ENCODE measurements at regions not wholly inside any gene's neighbourhood (a gene's known extent, or its start where the extent isn't known, plus 50 kb on each side); places are given as distances from the start of the nearest gene placed in this dataset.
"Not testable (repeated sequence)": the region's sequence is repeated elsewhere in the genome, so short reads cannot be mapped to it uniquely, and the experiment has no call there.

- DNase-seq (ENCODE audit: low read depth): no peak
- H3K4me3 ChIP-seq (ENCODE audit: low read depth, low read length): no peak overlapping the region
- TF ChIP-seq CTCF (conservative IDR thresholded peaks at IDR 0.05; ENCODE audit: low read depth, low read length): no peak
Measured at GRCh38 chr14:80047761-80048160, 163.5 kb downstream of the DIO2 start.

- no peak for DNase-seq (ENCODE audit: low read depth)
- no peak overlapping the region for H3K4me3 ChIP-seq (ENCODE audit: low read depth, low read length)
- no peak for TF ChIP-seq CTCF (conservative IDR thresholded peaks at IDR 0.05; ENCODE audit: low read depth, low read length)
Measured at GRCh38 chr14:80037349-80037748, 174.0 kb downstream of the DIO2 start.

GRCh38 chr14:80024417-80024816 is 186.9 kb downstream of the DIO2 start:
- no peak overlapping the region for H3K4me3 ChIP-seq (ENCODE audit: low read depth, low read length)
- DNase-seq (ENCODE audit: low read depth): no peak
- TF ChIP-seq CTCF (conservative IDR thresholded peaks at IDR 0.05; ENCODE audit: low read depth, low read length): no peak

- not testable (repeated sequence) for H3K4me3 ChIP-seq (ENCODE audit: low read depth, low read length); DNase-seq (ENCODE audit: low read depth)
Measured at GRCh38 chr14:80018476-80018875, 192.8 kb downstream of the DIO2 start.

- no peak for TF ChIP-seq CTCF (conservative IDR thresholded peaks at IDR 0.05; ENCODE audit: low read depth, low read length)
- no peak for DNase-seq (ENCODE audit: low read depth)
- no peak overlapping the region for H3K4me3 ChIP-seq (ENCODE audit: low read depth, low read length)
Measured at GRCh38 chr14:80017795-80018194, 193.5 kb downstream of the DIO2 start.

- DNase-seq (ENCODE audit: low read depth); H3K4me3 ChIP-seq (ENCODE audit: low read depth, low read length): not testable (repeated sequence)
Measured at GRCh38 chr14:80010245-80010644, 201.1 kb downstream of the DIO2 start.

GRCh38 chr14:80005561-80005960 is 205.7 kb downstream of the DIO2 start:
- no peak for DNase-seq (ENCODE audit: low read depth)
- no peak for TF ChIP-seq CTCF (conservative IDR thresholded peaks at IDR 0.05; ENCODE audit: low read depth, low read length)

GRCh38 chr14:80004871-80005270 is 206.4 kb downstream of the DIO2 start:
- no peak for DNase-seq (ENCODE audit: low read depth)
- TF ChIP-seq CTCF (conservative IDR thresholded peaks at IDR 0.05; ENCODE audit: low read depth, low read length): no peak
- no peak overlapping the region for H3K4me3 ChIP-seq (ENCODE audit: low read depth, low read length)

More at GRCh38 chr14:80005561-80005960, 205.7 kb downstream of the DIO2 start:
- no peak overlapping the region for H3K4me3 ChIP-seq (ENCODE audit: low read depth, low read length)

All from epithelial cell of proximal tubule (primary cell).